GM19372 (cell line): ENCODE measurements at regions not wholly inside any gene's neighbourhood (a gene's known extent, or its start where the extent isn't known, plus 50 kb on each side); places are given as distances from the start of the nearest gene placed in this dataset.
"Not testable (repeated sequence)": the region's sequence is repeated elsewhere in the genome, so short reads cannot be mapped to it uniquely, and the experiment has no call there.

ENCODE experiments used
- ATAC-seq: cut with Tn5 transposase; IDR thresholded peaks from one replicate; pipeline ENCODE4 v1.9.1; 2021; ENCODE audit warnings: mild to moderate bottlenecking, low read depth, moderate library complexity; ENCODE audit not compliant: unreplicated experiment

- ATAC-seq, result no peak
Observed at GRCh38 chr1:182331387-182331786, 60.2 kb downstream of the GLUL start.

GRCh38 chr1:182330303-182330702 lies 61.3 kb downstream of the GLUL start:
- ATAC-seq, result no peak

GRCh38 chr1:182329471-182329870 lies 62.1 kb downstream of the GLUL start:
- no peak for ATAC-seq

- ATAC-seq, result no peak
Observed at GRCh38 chr1:182328591-182328990, 63.0 kb downstream of the GLUL start.

GRCh38 chr1:182325339-182325738 lies 66.3 kb downstream of the GLUL start:
- ATAC-seq, result no peak

- not testable (repeated sequence) for ATAC-seq
Observed at GRCh38 chr1:182321532-182321931, 70.1 kb downstream of the GLUL start.

DNA sequence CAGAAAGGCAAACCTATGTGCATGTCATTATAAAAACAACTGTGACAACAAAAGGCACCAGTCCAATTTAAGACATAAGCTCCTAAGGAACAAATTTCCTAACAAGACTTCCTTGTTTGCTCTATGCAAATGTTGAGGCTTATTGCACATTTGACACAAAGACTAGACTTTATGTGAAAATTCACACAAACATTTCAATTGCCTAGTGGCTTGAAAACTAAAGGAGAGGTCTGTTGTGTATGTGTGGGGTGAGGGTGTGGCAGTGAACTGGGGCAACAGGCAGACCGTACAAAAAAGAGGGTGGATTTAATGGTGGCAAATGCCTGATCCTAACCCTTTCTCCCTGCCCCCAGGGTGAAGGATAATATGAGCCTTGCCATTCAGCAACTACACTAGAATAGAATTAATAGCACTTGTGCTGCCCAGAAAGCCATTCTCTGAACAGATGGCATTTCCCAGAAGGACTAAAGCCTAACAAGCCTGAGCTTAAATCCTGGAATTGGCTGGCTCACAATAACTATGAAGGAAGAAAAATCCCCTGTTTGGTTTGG lies 73.9 kb downstream of the GLUL start:
- no peak for ATAC-seq

- ATAC-seq, result not testable (repeated sequence)
Observed at GRCh38 chr1:182316454-182316853, 75.1 kb downstream of the GLUL start.

- ATAC-seq, result no peak
Observed at GRCh38 chr1:182315167-182315556, 76.4 kb downstream of the GLUL start.

GRCh38 chr1:182309631-182310351 lies 81.8 kb downstream of the GLUL start:
- no peak for ATAC-seq

- ATAC-seq, result no peak
Observed at GRCh38 chr1:182308826-182309225, 82.8 kb downstream of the GLUL start.

DNA sequence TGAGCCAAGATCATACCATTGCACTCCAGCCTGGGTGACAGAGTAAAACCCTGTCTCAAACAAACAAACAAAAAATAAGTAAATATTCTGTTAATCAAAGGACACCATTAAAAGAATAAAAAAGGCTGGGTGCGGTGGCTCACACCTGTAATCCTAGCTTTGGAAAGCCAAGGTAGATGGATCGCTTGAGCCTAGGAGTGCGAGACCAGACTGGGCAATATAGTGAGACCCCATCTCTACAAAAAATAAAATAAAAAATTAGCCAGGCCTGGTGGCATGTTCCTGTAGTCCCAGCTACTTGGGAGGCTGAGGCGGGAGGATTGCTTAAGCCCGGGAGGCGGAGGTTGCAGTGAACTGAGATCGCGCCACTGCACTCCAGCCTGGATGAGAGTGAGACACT lies 84.1 kb downstream of the GLUL start:
- ATAC-seq, result not testable (repeated sequence)

DNA sequence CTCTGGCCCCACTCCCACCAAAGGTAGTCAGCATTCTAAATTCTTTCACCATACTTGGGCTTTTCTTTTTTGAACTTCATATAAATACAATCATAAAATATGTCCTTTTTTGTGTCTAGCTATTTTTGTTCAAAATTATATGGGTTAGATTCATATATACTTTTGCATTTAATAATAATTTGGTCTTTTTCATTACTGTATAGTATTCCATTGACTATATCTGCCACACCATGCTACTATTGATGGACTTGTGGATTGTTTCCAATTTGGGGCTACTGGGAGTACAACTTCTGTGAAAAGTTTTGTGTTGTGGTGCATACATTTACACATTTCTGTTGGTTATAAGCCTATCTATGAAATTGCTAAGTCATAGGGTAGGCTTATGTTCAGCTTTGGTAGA lies 85.7 kb downstream of the GLUL start:
- ATAC-seq, result no peak

DNA sequence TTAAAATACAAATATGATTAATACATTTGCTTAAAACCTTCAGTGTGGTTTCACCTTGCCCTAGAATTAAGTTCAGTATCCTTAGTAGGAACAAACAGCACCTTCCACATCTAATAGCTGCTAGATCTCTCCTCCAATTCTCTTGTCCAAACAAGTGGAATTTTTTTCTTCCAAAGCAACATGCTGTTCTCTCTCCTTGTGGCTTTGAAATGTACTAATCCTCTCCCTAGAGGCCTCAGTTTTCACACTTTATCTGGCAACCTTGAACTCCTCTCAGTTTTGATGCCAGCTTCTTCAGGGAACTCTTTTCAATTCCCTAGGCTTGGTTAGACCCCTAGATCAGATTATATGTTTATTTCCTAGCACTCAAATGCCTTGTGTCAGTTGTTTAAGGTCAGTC lies 87.0 kb downstream of the GLUL start:
- ATAC-seq, result no peak

- ATAC-seq, result no peak
Observed at GRCh38 chr1:182304218-182304617, 87.4 kb downstream of the GLUL start.

- peak; percentile 61 for ATAC-seq
Observed at GRCh38 chr1:182303778-182304177, 87.8 kb downstream of the GLUL start.

DNA sequence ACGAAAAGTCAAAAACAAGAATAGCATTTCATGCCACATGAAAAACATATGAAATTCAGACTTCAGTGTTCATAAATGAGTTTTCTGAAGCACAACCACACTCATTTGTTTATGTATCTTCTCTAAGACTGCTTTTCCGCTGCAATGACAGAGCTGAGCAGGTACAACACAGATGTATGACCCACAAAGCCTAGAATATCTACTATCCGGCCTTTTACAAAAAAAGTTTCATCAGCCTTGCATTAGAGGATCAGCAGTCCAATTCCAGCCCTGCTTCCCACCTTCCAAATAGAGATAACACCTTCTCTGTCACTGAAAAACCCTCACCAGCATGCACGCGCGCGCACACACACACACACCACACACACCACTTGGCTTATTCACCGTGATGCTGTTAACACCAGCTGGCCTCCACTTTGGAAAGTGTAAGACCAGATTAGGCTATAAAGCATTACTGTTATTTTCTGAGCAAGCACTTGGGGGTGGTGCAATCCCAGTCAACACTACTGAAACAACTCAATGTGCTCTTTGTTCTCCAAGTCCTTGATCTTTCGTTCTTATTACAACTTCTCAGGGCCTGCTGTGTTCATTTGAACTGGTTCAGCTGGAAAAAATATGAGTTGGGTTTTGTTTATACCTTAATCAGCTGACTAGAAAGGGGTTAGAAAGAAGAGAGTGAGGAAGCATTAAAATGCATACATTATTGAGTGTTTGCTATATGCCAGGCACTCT lies 90.0 kb downstream of the GLUL start:
- ATAC-seq, result no peak

DNA sequence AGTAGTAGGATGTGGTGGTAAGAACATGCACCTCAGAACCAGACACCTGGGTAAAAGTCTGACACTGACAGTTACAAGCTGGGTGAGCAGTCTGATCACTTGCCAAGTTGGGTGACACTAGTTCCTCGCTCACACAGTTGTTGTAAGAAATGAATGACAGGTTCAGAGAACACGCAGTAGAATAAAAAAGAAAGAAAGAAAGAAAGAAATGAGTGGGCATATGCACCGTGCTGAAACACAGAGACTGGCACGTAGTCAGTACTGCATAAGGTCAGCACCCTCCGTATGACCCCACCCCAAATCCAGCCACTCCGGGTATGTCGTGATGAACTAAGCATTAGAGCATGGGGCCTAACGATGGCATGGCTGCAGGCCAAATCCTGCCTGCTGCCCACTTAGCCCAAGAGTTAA lies 90.6 kb downstream of the GLUL start:
- no peak for ATAC-seq

GRCh38 chr1:182299728-182300616 lies 91.6 kb downstream of the GLUL start:
- ATAC-seq, result no peak

DNA sequence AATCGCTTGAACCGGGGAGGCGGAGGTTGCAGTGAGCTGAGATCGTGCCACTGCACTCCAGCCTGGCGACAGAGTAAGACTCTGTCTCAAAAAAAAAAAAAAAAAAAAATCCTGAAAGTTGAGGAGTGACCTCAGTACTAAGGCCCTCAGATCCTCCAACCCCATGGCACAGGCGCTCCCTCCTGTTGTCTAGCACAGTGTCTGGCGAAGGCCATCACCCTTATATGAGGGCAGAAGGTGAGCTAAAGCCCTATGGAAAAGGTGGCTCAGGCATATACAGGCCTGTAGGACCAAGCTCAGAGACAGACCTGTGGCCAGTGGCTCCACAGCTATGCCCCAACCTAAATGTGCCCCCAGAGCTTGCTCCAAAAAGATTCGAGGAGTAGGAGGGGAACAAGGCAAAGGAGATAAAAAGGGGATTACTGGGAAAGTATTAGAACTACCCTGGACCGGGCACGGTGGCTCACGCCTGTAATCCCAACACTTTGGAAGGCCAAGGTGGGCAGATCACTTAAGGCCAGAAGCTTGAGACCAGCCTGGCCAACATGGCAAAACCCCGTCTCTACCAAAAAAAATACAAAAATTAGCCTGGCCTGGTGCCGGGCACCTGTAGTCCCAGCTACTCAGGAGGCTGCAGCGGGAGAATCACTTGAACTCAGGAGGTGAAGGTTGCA lies 92.4 kb downstream of the GLUL start:
- not testable (repeated sequence) for ATAC-seq
